Neutrophil (primary cell): ENCODE measurements at regions not wholly inside any gene's neighbourhood (a gene's known extent, or its start where the extent isn't known, plus 50 kb on each side); places are given as distances from the start of the nearest gene placed in this dataset.

Experiments used
- H3K27ac ChIP-seq: fragments of 200-600 bp; sonication (generic); 2 replicates; pipeline ENCODE4 v1.5.1; 2016; ENCODE audit warnings: mild to moderate bottlenecking, moderate library complexity
- H3K27me3 ChIP-seq: fragments of 200-600 bp; sonication (generic); 2 replicates; pipeline ENCODE4 v1.6.0; 2016; ENCODE audit warnings: mild to moderate bottlenecking
- H3K36me3 ChIP-seq: fragments of 200-600 bp; sonication (generic); 2 replicates; pipeline ENCODE4 v1.5.1; 2017
- H3K4me1 ChIP-seq, 2 experiments: fragments of 200-600 bp in 1 of 2; sonication (generic) in 1 of 2; 1 replicate in 1 of 2; 2 replicates in 1 of 2; pipeline versions ENCODE4 v1.5.1 to v1.6.1; 2013 to 2016; ENCODE audit warnings: low read depth in 1 of 2, low read length in 1 of 2, mild to moderate bottlenecking in 1 of 2, moderate library complexity in 1 of 2; ENCODE audit not compliant: control insufficient read depth in 1 of 2, insufficient read depth in 1 of 2
- H3K4me3 ChIP-seq, 2 experiments: fragments of 200-600 bp in 1 of 2; sonication (generic) in 1 of 2; 1 replicate in 1 of 2; 2 replicates in 1 of 2; pipeline ENCODE4 v1.5.1; 2013 to 2016; ENCODE audit warnings: low read depth in 1 of 2, low read length in 1 of 2, mild to moderate bottlenecking in 1 of 2, moderate library complexity in 1 of 2
- H3K9me3 ChIP-seq: fragments of 200-600 bp; sonication (generic); 2 replicates; pipeline ENCODE4 v1.5.1; 2016
- TF ChIP-seq, protein P1 (sequence below): fragments of 200-600 bp; sonication (generic); IDR thresholded peaks from 2 replicates; pipeline ENCODE4 v1.5.1; 2016; ENCODE audit warnings: antibody characterized with exemption

DNA sequence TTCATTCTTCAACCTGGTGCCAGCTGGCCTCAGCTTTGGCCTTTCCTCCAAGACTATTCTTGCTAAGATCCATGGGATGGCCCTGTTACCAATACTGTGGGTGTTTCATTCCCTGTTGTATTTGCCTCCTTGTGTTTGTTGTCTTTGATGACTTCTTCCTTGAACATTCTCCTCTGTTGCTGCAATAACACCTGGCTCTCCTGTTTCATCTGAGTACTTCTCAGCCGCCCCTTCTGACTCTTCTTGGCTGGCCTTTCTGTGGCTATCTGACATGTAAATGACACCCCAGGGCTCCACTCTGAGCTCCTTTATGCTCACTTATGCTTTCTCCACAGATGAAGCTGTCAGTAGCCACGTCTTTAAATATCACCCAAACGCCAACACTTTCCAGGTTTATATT, 302.7 kb upstream of the CHRNA7 start:
- H3K36me3 ChIP-seq, result no peaks in the 10 kb centered on the region

DNA sequence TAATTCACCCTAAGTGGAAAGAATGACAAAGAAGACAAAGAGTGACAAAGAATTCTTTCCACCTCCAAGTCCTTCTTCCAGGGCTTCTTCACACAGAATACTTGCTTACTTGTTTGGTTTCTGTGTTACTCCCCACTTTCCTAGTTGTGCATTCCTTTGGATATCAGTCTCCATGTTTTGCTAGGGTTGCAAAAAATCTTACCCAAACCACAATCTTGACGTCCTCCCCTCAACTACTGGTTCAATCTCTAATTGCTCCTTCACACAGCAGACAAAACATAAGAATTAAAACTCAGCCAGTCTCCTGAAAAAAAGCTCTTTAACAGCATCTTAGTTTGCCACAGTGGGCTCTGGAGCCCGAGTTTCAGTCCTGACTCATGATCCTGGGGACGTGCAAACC, 297.6 kb upstream of the CHRNA7 start:
- H3K4me3 ChIP-seq, result no peak overlapping the region
- TF ChIP-seq, protein P1, sequence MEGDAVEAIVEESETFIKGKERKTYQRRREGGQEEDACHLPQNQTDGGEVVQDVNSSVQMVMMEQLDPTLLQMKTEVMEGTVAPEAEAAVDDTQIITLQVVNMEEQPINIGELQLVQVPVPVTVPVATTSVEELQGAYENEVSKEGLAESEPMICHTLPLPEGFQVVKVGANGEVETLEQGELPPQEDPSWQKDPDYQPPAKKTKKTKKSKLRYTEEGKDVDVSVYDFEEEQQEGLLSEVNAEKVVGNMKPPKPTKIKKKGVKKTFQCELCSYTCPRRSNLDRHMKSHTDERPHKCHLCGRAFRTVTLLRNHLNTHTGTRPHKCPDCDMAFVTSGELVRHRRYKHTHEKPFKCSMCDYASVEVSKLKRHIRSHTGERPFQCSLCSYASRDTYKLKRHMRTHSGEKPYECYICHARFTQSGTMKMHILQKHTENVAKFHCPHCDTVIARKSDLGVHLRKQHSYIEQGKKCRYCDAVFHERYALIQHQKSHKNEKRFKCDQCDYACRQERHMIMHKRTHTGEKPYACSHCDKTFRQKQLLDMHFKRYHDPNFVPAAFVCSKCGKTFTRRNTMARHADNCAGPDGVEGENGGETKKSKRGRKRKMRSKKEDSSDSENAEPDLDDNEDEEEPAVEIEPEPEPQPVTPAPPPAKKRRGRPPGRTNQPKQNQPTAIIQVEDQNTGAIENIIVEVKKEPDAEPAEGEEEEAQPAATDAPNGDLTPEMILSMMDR, result no peak

More for the DNA sequence above, 302.7 kb upstream of the CHRNA7 start:
- TF ChIP-seq, protein P1, result no peak
- Histone ChIP-seq H3K27me3 (no peaks in the 10 kb centered on the region), H3K4me1 (no peaks in the 10 kb centered on the region), H3K4me3 (no peak overlapping the region), H3K9me3 (no peaks in the 10 kb centered on the region), H3K27ac (no peak overlapping the region)

GRCh38 chr15:31733424-31733823, 296.9 kb upstream of the CHRNA7 start:
- H3K27me3 ChIP-seq, result no peaks in the 10 kb centered on the region
- no peaks in the 10 kb centered on the region for H3K9me3 ChIP-seq
- H3K4me3 ChIP-seq, result no peak overlapping the region
- no peak overlapping the region for H3K27ac ChIP-seq
- no peaks in the 10 kb centered on the region for H3K4me1 ChIP-seq
- TF ChIP-seq, protein P1, result no peak
- H3K36me3 ChIP-seq, result no peaks in the 10 kb centered on the region

More for the DNA sequence above, 297.6 kb upstream of the CHRNA7 start:
- Histone ChIP-seq H3K27me3 (no peaks in the 10 kb centered on the region), H3K27ac (no peak overlapping the region), H3K4me1 (no peaks in the 10 kb centered on the region), H3K36me3 (no peaks in the 10 kb centered on the region), H3K9me3 (no peaks in the 10 kb centered on the region)

DNA sequence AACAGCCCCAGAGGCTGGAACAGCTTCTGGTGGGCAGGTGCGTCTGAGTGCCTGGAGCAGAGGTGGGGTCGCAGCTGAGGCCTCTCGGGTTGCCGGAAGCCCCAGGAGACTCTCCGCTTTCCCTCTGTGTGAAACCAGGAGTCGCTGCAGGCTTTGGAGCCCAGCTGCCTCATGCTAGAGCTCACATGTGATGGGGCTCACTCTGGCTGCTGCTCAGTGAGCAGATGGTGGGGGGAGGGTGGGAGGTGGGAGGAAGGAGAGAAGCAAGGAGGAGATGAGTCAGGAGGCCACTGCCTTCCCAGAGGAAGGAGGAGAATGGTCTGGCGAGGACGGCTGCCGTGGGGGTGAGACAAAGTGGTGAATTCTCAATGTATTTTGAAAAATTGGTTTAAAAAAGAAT, 290.1 kb upstream of the CHRNA7 start:
- TF ChIP-seq, protein P1, result no peak
- no peaks in the 10 kb centered on the region for H3K36me3 ChIP-seq
- no peaks in the 10 kb centered on the region for H3K4me1 ChIP-seq
- H3K4me3 ChIP-seq, result no peak overlapping the region
- no peak overlapping the region for H3K27ac ChIP-seq
- no peaks in the 10 kb centered on the region for H3K27me3 ChIP-seq
- peaks cover 3% of the 10 kb centered on the region for H3K9me3 ChIP-seq

DNA sequence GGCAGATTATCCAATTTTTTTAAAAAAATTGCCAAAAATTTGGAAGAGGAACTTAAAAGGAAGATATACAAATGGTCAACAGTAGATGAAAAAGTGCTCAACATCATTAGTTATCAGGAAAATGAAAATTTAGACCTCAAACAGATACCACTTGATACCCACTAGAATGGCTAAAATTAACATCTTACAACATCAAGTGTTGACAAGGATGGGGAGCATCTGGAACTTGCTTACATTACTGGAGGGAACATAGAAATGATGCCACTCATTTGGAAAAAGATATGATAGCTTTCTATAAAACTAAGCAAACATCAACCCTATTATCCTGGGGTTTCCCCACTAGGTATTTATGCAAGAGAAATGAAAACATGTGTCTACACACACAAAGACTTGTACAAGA, 284.5 kb upstream of the CHRNA7 start:
- peaks cover 3% of the 10 kb centered on the region for H3K9me3 ChIP-seq
- no peaks in the 10 kb centered on the region for H3K36me3 ChIP-seq
- H3K27me3 ChIP-seq, result no peaks in the 10 kb centered on the region
- H3K4me3 ChIP-seq, result no peak overlapping the region
- TF ChIP-seq, protein P1, result no peak
- H3K27ac ChIP-seq, result no peak overlapping the region
- no peaks in the 10 kb centered on the region for H3K4me1 ChIP-seq
